ENCODE measurements at regions not wholly inside any gene's neighbourhood (a gene's known extent, or its start where the extent isn't known, plus 50 kb on each side); places are given as distances from the start of the nearest gene placed in this dataset.

DNA sequence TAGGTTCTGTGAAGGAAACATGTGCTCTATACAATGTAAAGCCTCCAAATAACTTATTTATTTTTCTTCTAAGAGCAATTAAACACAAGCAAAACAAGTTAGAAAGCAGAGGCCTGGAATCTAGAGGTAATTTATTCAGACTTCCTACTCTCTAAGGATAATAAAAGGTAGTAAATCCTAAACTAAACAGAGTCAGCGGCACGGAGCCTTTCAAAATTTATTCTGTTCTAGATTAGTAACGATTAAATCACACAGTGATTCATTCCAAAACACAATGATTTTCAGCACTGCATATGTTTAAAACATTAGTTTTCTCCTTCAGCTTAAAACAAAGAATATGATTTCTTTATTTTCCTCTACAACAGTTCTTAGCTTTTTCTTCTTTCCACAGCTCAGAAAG is 160.9 kb downstream of the FBXO15 start:
- peaks cover 10% of the 10 kb centered on the region for H3K9me3 Mint-ChIP-seq (ENCODE audit: low read depth)
- DNase-seq (ENCODE audit: low spot score): no peak
- H3K27ac Mint-ChIP-seq (ENCODE audit: unreplicated experiment): no peak overlapping the region
- H3K4me1 Mint-ChIP-seq (ENCODE audit: low read depth): no peaks in the 10 kb centered on the region
- H3K27me3 Mint-ChIP-seq (ENCODE audit: low read depth): no peaks in the 10 kb centered on the region
- TF ChIP-seq, protein P1, sequence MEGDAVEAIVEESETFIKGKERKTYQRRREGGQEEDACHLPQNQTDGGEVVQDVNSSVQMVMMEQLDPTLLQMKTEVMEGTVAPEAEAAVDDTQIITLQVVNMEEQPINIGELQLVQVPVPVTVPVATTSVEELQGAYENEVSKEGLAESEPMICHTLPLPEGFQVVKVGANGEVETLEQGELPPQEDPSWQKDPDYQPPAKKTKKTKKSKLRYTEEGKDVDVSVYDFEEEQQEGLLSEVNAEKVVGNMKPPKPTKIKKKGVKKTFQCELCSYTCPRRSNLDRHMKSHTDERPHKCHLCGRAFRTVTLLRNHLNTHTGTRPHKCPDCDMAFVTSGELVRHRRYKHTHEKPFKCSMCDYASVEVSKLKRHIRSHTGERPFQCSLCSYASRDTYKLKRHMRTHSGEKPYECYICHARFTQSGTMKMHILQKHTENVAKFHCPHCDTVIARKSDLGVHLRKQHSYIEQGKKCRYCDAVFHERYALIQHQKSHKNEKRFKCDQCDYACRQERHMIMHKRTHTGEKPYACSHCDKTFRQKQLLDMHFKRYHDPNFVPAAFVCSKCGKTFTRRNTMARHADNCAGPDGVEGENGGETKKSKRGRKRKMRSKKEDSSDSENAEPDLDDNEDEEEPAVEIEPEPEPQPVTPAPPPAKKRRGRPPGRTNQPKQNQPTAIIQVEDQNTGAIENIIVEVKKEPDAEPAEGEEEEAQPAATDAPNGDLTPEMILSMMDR (IDR thresholded peaks at IDR 0.05): no peak
- no peak overlapping the region for H3K4me3 Mint-ChIP-seq (ENCODE audit: unreplicated experiment)
- H3K36me3 Mint-ChIP-seq (ENCODE audit: low read depth): no peaks in the 10 kb centered on the region

DNA sequence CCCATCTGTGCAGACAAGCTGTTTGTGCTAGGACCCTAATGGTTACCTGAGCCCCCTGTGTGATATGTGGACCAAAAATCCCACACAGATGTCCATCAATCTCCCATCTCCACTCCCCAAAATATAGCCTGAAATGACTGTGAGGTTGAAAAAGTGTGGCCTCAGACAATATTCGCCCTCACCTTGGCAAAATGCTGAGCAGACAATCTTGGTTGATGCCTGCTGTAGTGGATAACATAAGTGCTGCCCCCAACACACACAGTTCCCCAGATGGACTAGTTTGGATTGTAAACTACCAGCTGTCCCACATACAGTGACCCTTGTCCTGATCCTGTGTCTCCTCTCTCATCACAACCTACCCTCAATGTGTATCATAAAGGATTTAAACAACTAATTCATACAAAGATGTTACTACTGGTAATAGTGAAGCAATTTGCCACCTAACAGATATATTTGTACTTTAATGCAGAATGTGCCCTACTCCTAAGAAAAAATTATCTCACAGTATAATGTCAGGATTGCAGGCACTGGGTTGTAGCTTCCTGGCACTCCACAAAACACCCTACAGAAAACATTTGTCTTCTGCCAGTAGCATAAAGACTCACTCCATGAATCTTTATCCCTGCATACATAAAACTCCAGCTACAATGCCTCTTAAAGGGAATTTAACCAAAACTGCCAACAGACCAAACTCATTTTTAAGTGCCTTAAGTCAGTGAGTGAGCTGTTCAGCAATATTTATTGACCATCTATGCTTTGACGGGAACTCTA is 161.6 kb downstream of the FBXO15 start:
- peaks cover 8% of the 10 kb centered on the region for H3K9me3 Mint-ChIP-seq (ENCODE audit: low read depth)
- H3K4me3 Mint-ChIP-seq (ENCODE audit: unreplicated experiment): no peak overlapping the region
- H3K27me3 Mint-ChIP-seq (ENCODE audit: low read depth): no peaks in the 10 kb centered on the region
- H3K4me1 Mint-ChIP-seq (ENCODE audit: low read depth): no peaks in the 10 kb centered on the region
- DNase-seq (ENCODE audit: low spot score): no peak
- no peak overlapping the region for H3K27ac Mint-ChIP-seq (ENCODE audit: unreplicated experiment)
- TF ChIP-seq, protein P1 (IDR thresholded peaks at IDR 0.05): no peak
- H3K36me3 Mint-ChIP-seq (ENCODE audit: low read depth): no peaks in the 10 kb centered on the region

DNA sequence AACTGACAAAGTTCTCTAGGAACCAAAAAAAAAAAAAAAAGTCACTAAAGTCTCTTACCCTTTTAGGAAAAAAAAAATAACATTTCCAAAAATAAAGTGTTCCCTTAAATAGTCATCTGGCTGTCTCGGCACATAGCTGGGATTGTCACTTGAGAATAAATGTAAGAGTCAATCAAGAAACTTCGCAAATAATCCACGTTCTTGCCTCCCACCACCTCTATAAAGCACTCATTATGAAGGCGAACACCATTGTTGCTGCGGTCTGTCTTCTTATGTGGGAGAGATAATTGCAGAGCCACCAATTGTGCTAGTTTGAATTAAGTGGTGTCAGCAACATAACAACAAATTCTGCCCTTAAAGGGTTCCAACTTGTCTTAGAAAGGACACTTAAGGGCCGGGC is 163.7 kb downstream of the FBXO15 start:
- no peaks in the 10 kb centered on the region for H3K4me1 Mint-ChIP-seq (ENCODE audit: low read depth)
- no peak for DNase-seq (ENCODE audit: low spot score)
- H3K27me3 Mint-ChIP-seq (ENCODE audit: low read depth): no peaks in the 10 kb centered on the region
- H3K36me3 Mint-ChIP-seq (ENCODE audit: low read depth): no peaks in the 10 kb centered on the region
- no peak overlapping the region for H3K4me3 Mint-ChIP-seq (ENCODE audit: unreplicated experiment)
- H3K27ac Mint-ChIP-seq (ENCODE audit: unreplicated experiment): no peak overlapping the region
- H3K9me3 Mint-ChIP-seq (ENCODE audit: low read depth): peaks cover 8% of the 10 kb centered on the region
- TF ChIP-seq, protein P1 (IDR thresholded peaks at IDR 0.05): no peak

DNA sequence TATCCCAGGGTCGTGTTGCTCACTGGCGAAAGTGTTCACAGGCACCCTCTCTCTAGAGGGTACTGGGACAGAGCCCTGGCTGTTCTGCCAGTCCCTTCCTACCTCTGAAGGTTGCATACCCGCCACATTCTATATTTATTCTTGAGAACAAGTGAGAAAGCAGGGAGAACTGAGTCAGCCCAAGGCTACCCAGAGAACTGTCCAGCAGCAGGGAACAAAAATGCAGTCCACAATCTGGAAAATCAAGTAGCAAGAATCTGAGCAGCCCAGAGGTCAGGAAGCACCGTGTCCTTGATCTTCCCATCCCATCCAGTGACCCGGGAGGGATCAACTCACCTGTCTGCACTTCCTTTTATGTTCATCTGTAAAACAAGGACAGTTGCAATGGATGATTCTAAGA is 164.1 kb downstream of the FBXO15 start:
- Mint-ChIP-seq H3K4me1 (ENCODE audit: low read depth) (no peaks in the 10 kb centered on the region), H3K27ac (ENCODE audit: unreplicated experiment) (no peak overlapping the region), H3K36me3 (ENCODE audit: low read depth) (no peaks in the 10 kb centered on the region), H3K4me3 (ENCODE audit: unreplicated experiment) (no peak overlapping the region), H3K9me3 (ENCODE audit: low read depth) (peaks cover 8% of the 10 kb centered on the region), H3K27me3 (ENCODE audit: low read depth) (no peaks in the 10 kb centered on the region)
- no peak for DNase-seq (ENCODE audit: low spot score)
- TF ChIP-seq, protein P1 (IDR thresholded peaks at IDR 0.05): no peak

DNA sequence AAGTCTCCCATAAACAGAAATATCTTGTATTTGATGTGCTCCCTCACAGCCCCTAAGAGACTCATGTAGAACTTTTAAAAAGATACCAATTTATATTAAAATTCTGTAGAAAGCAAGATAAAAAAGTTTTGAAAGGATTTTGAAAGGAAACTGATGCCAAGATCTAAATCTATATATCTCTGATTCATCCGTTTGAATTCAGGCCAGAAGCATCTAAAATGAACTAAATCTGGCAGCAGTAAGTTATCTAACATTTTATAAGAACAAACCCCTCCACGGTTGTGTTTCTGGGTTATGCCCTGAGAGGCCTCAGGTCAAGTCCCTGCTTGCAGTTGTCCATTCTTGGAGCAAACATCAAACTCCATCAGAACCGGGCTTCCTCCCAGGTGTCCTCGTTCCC is 165.8 kb downstream of the FBXO15 start:
- Mint-ChIP-seq H3K4me3 (ENCODE audit: unreplicated experiment) (no peak overlapping the region), H3K9me3 (ENCODE audit: low read depth) (no peaks in the 10 kb centered on the region), H3K27me3 (ENCODE audit: low read depth) (no peaks in the 10 kb centered on the region), H3K27ac (ENCODE audit: unreplicated experiment) (no peak overlapping the region), H3K36me3 (ENCODE audit: low read depth) (no peaks in the 10 kb centered on the region), H3K4me1 (ENCODE audit: low read depth) (no peaks in the 10 kb centered on the region)
- no peak for DNase-seq (ENCODE audit: low spot score)
- TF ChIP-seq, protein P1 (IDR thresholded peaks at IDR 0.05): no peak
